NCI-H1417 treated with DMSO at 0.1 percent for 48 hours (cell line): ENCODE measurements at regions not wholly inside any gene's neighbourhood (a gene's known extent, or its start where the extent isn't known, plus 50 kb on each side); places are given as distances from the start of the nearest gene placed in this dataset.
"Not testable (repeated sequence)": the region's sequence is repeated elsewhere in the genome, so short reads cannot be mapped to it uniquely, and the experiment has no call there.

Experiments
- DNase-seq: peaks from one replicate; lab custom pipeline; 2025; lab: John Stamatoyannopoulos, UW

- DNase-seq: not testable (repeated sequence)
Observed at GRCh38 chr2:194771394-194771793, 885.6 kb upstream of the SLC39A10 start.

GRCh38 chr2:194769030-194769429 is 888.0 kb upstream of the SLC39A10 start:
- DNase-seq: no peak

GRCh38 chr2:194765723-194766122 is 891.3 kb upstream of the SLC39A10 start:
- DNase-seq: no peak

GRCh38 chr2:194750926-194751325 is 906.1 kb upstream of the SLC39A10 start:
- DNase-seq: no peak

- DNase-seq: no peak
Observed at GRCh38 chr2:194745557-194746146, 911.4 kb upstream of the SLC39A10 start.

GRCh38 chr2:194742706-194743105 is 914.3 kb upstream of the SLC39A10 start:
- DNase-seq: no peak

- DNase-seq: no peak
Observed at GRCh38 chr2:194739217-194739616, 917.8 kb upstream of the SLC39A10 start.

- no peak for DNase-seq
Observed at GRCh38 chr2:194735837-194736542, 921.0 kb upstream of the SLC39A10 start.

- DNase-seq: no peak
Observed at GRCh38 chr2:194730266-194730665, 926.8 kb upstream of the SLC39A10 start.

- DNase-seq: no peak
Observed at GRCh38 chr2:194725169-194725568, 931.9 kb upstream of the SLC39A10 start.

- DNase-seq: no peak
Observed at GRCh38 chr2:194723446-194723845, 933.6 kb upstream of the SLC39A10 start.

GRCh38 chr2:194721227-194721626 is 935.8 kb upstream of the SLC39A10 start:
- DNase-seq: no peak

- no peak for DNase-seq
Observed at GRCh38 chr2:194720462-194720861, 936.6 kb upstream of the SLC39A10 start.

GRCh38 chr2:194718881-194719280 is 938.1 kb upstream of the SLC39A10 start:
- no peak for DNase-seq

- no peak for DNase-seq
Observed at GRCh38 chr2:194714541-194714940, 942.5 kb upstream of the SLC39A10 start.

- DNase-seq: no peak
Observed at GRCh38 chr2:194709840-194710239, 947.2 kb upstream of the SLC39A10 start.

GRCh38 chr2:194706179-194706578 is 950.8 kb upstream of the SLC39A10 start:
- no peak for DNase-seq

- DNase-seq: no peak
Observed at GRCh38 chr2:194705398-194705797, 951.6 kb upstream of the SLC39A10 start.

GRCh38 chr2:194700726-194701125 is 956.3 kb upstream of the SLC39A10 start:
- DNase-seq: no peak

- no peak for DNase-seq
Observed at GRCh38 chr2:194700116-194700515, 956.9 kb upstream of the SLC39A10 start.

- no peak for DNase-seq
Observed at GRCh38 chr2:194698012-194698411, 959.0 kb upstream of the SLC39A10 start.

GRCh38 chr2:194697439-194697838 is 959.6 kb upstream of the SLC39A10 start:
- no peak for DNase-seq

GRCh38 chr2:194696690-194697089 is 960.3 kb upstream of the SLC39A10 start:
- DNase-seq: no peak

- DNase-seq: no peak
Observed at GRCh38 chr2:194686569-194686968, 970.5 kb upstream of the SLC39A10 start.
